GM06990 (cell line): ENCODE measurements at regions not wholly inside any gene's neighbourhood (a gene's known extent, or its start where the extent isn't known, plus 50 kb on each side); places are given as distances from the start of the nearest gene placed in this dataset.
"Not testable (repeated sequence)": the region's sequence is repeated elsewhere in the genome, so short reads cannot be mapped to it uniquely, and the experiment has no call there.

Experiments
- DNase-seq: peaks from one replicate; pipeline ENCODE4 v3.0.0-alpha.2; 2011; ENCODE audit not compliant: insufficient read length; ENCODE audit errors: extremely low read depth
- H3K27me3 ChIP-seq: replicated peaks from 2 replicates; pipeline ENCODE4 v1.6.0; 2011; ENCODE audit warnings: low read length; ENCODE audit not compliant: control insufficient read depth, insufficient read depth
- H3K36me3 ChIP-seq: 2 replicates; pipeline ENCODE4 v1.5.1; 2011; ENCODE audit warnings: low read length; ENCODE audit not compliant: control insufficient read depth, insufficient read depth
- H3K4me3 ChIP-seq: replicated peaks from 2 replicates; pipeline ENCODE4 v1.5.1; 2011; ENCODE audit warnings: low read depth, mild to moderate bottlenecking, control low read depth, low read length
- CTCF ChIP-seq: IDR thresholded peaks from 2 replicates; pipeline ENCODE4 v1.5.1; 2011; ENCODE audit warnings: low read length, control low read depth, mild to moderate bottlenecking, inconsistent platforms; ENCODE audit not compliant: insufficient read depth, poor library complexity, severe bottlenecking

GRCh38 chr4:160537681-160538080, 1434.8 kb downstream of the RAPGEF2 start:
- no peak for TF ChIP-seq CTCF
- no peaks in the 10 kb centered on the region for H3K27me3 ChIP-seq
- DNase-seq = no peak
- H3K4me3 ChIP-seq = no peak overlapping the region
- H3K36me3 ChIP-seq = no peaks in the 10 kb centered on the region

GRCh38 chr4:160546201-160546600, 1443.3 kb downstream of the RAPGEF2 start:
- H3K27me3 ChIP-seq = no peaks in the 10 kb centered on the region
- no peak for TF ChIP-seq CTCF
- H3K4me3 ChIP-seq = no peak overlapping the region
- DNase-seq = no peak
- H3K36me3 ChIP-seq = no peaks in the 10 kb centered on the region

- H3K36me3 ChIP-seq = not testable (repeated sequence)
Observed at GRCh38 chr4:160549951-160550519, 1447.2 kb downstream of the RAPGEF2 start.

GRCh38 chr4:160562661-160563060, 1459.8 kb downstream of the RAPGEF2 start:
- Histone ChIP-seq H3K4me3 (no peak overlapping the region), H3K27me3 (no peaks in the 10 kb centered on the region), H3K36me3 (no peaks in the 10 kb centered on the region)
- TF ChIP-seq CTCF = no peak
- no peak for DNase-seq

More at GRCh38 chr4:160549951-160550519, 1447.2 kb downstream of the RAPGEF2 start:
- not testable (repeated sequence) for DNase-seq, H3K27me3 ChIP-seq, H3K4me3 ChIP-seq

GRCh38 chr4:160563552-160564282, 1460.8 kb downstream of the RAPGEF2 start:
- Histone ChIP-seq H3K27me3 (no peaks in the 10 kb centered on the region), H3K4me3 (no peak overlapping the region), H3K36me3 (no peaks in the 10 kb centered on the region)
- TF ChIP-seq CTCF = no peak
- no peak for DNase-seq

GRCh38 chr4:160567634-160568033, 1464.8 kb downstream of the RAPGEF2 start:
- no peaks in the 10 kb centered on the region for H3K36me3 ChIP-seq
- no peaks in the 10 kb centered on the region for H3K27me3 ChIP-seq
- TF ChIP-seq CTCF = no peak
- no peak overlapping the region for H3K4me3 ChIP-seq
- no peak for DNase-seq
